ENCODE measurements at regions not wholly inside any gene's neighbourhood (a gene's known extent, or its start where the extent isn't known, plus 50 kb on each side); places are given as distances from the start of the nearest gene placed in this dataset.

- TF ChIP-seq TAF7 (optimal IDR thresholded peaks at IDR 0.05; ENCODE audit: borderline replicate concordance, low read depth, low read length) = no peak
- no peak for TF ChIP-seq CREB1 (IDR thresholded peaks at IDR 0.05)
- no peak for TF ChIP-seq GTF2F1 (IDR thresholded peaks at IDR 0.05; ENCODE audit: borderline replicate concordance, low read depth, low read length)
Measured at GRCh38 chr16:52851211-52851740, 201.4 kb downstream of the CHD9NB start (continued).
